Activated naive CD4-positive, alpha-beta T cell treated with anti-CD3 and anti-CD28 coated beads, Interleukin-2, amount 50 U/mL, for 16 hours (primary cell): ENCODE measurements at regions not wholly inside any gene's neighbourhood (a gene's known extent, or its start where the extent isn't known, plus 50 kb on each side); places are given as distances from the start of the nearest gene placed in this dataset.
"Not testable (repeated sequence)": the region's sequence is repeated elsewhere in the genome, so short reads cannot be mapped to it uniquely, and the experiment has no call there.

Source experiments
- DNase-seq: peaks from one replicate; pipeline ENCODE4 v3.0.0-alpha.2; 2020

DNA sequence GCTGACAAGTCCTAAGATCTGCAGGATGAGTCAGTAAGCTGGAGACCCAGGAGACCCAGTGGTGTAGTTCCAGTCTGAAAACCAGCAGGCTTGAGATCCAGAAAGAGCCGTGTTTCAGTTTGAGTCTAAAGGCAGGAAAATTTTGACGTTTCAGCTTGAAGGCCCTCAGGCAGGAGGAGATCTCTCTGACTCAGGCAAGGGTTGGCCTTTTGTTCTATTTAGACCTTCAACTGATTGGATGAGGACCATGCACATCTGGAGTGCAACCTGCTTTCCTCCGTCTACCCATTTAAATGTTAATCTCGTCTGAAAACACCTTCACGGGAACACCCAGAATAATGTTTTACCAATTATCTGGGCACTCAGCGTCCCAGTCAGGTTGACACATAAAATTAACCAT is 69.5 kb downstream of the NPIPA7 start:
- DNase-seq, result not testable (repeated sequence)

DNA sequence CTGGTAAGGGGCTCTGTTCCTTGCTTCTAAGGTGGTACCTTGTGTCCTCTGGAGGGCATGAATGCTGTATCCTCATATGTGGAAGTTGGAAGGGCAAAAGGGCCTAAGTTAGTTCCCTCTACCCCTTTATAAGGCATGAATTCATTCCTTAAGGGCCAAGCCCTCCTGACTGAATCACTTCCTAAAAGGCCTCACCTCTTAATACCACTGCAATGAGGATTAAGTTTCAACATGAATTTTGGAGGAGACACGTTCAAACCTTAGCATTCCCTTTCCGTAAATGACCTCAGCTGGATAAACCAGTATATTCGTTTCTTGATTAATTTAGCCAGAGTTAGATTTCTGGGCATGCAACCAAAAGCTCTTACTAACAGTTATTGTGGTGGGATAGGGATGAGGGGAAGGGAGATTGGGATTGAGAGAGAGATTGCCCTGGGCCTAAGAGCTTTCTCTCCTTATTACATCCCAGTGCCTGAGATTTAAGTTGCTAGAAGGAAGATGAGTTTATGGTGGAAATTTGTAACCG is 70.8 kb downstream of the NPIPA7 start:
- not testable (repeated sequence) for DNase-seq

DNA sequence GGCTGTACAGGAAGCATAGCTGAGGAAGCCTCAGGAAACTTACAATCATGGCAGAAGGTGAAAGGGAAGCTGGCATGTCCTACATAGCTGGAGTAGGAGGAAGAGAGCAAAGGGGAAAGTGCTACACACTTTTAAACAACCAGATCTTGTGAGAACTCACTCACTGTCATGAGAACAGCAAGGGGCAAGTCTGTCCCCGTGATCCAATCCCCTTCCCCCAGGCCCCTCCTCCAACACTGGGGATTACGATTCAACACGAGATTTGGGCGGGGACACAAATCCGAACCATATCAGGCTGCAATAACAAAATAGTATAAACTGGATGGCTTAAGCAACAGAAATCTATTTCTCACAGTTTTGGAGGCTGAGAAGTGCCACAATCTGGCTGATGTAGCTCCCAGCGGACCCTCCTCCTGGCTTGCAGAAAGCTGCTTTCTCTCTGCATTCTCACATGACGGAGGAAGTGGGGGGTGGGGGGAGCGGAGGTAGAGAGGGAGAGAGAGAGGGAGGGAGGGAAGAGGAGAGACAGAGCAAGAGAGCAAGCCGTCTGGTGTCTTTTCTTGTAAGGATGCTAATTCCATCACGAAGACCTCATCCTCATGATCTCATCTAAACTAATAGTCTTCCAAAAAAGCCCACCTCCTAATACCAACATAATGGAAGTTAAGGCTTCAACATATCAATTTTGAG is 72.9 kb downstream of the NPIPA7 start:
- DNase-seq, result not testable (repeated sequence)

DNA sequence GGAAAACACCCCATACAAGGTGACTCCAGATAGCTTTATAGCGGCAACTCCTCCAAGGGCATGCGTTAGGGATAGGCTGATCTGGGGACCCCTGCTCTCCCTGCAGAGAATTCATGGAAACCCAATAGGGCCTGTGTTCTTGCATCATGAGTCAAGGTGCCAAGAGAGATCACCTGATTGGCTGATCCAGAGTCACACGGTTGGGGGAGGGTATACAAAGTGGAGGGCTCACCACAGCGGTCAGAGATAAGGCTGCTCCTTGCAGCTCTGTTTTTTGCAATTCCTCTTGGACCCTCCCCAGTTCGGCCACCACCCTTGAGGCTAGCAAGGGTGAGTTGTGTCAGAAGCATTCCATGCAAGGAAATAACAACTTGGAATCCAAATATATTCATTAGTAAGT is 79.6 kb downstream of the NPIPA7 start:
- DNase-seq, result not testable (repeated sequence)

DNA sequence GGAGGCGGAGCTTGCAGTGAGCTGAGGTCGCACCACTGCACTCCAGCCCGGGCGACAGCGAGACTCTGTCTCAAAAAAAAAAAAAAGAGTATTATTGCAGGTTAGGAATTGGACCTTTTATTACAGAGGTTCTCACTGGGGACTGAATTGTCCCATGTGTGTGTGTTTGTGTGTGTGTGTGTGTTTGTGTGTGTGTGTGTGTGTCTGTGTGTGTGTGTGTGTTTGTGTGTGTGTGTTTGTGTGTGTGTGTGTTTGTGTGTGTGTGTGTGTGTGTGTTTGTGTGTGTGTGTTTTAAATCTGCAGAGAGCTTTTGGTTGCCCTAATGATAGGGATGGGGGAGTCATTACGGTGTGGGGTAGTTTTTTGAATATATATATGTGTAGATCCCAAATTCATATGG is 84.9 kb downstream of the NPIPA7 start:
- not testable (repeated sequence) for DNase-seq

GRCh38 chr16:16488919-16489318 is 110.0 kb downstream of the NPIPA7 start:
- DNase-seq, result not testable (repeated sequence)

- not testable (repeated sequence) for DNase-seq
Observed at GRCh38 chr16:16489466-16489865, 110.5 kb downstream of the NPIPA7 start.

GRCh38 chr16:16494114-16494513 is 115.2 kb downstream of the NPIPA7 start:
- not testable (repeated sequence) for DNase-seq

DNA sequence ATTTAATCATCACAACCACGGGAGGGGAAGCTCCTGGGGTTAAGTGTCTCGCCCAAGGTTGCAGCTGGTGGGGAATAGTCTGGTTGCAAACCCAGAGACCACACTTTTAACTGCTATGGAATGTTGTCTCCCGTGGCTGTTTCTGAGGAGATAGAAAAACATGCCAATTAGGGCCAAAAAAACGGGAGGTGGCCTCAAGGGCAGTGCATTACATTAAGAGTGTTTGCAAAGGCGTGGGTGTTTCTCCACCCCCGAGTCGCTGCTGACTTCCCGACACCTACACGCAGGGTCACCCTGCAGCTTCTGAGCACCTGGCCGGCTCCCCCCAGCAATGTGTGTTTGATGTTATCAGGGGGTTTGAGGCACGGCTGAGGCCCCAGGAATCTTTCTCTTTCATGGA is 116.1 kb downstream of the NPIPA7 start:
- DNase-seq, result not testable (repeated sequence)

DNA sequence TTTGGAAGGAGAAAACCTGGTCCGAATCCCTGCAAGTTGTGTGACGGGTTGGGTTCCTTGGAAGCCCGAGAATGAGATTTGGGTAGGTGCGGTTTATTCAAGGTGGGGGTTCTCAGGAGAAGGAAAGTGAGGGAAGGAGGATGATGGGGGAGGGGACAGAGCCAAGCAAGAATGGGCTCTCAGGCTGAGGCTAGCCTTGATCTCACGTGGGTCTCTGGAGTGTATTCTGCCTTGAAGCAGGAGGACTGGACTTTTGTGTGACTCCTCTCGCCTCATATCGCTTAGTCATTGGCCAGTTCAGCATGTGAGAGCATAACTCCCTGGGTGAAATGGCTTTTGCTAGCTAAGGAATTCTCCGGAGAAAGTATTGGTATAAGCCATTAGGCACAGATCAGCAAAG is 120.9 kb downstream of the NPIPA7 start:
- not testable (repeated sequence) for DNase-seq

- not testable (repeated sequence) for DNase-seq
Observed at GRCh38 chr16:16507041-16507440, 128.1 kb downstream of the NPIPA7 start.

GRCh38 chr16:16508344-16508743 is 129.4 kb downstream of the NPIPA7 start:
- DNase-seq, result not testable (repeated sequence)

- DNase-seq, result not testable (repeated sequence)
Observed at GRCh38 chr16:16519395-16519794, 140.5 kb downstream of the NPIPA7 start.

GRCh38 chr16:16521239-16522002 is 142.5 kb downstream of the NPIPA7 start:
- not testable (repeated sequence) for DNase-seq

DNA sequence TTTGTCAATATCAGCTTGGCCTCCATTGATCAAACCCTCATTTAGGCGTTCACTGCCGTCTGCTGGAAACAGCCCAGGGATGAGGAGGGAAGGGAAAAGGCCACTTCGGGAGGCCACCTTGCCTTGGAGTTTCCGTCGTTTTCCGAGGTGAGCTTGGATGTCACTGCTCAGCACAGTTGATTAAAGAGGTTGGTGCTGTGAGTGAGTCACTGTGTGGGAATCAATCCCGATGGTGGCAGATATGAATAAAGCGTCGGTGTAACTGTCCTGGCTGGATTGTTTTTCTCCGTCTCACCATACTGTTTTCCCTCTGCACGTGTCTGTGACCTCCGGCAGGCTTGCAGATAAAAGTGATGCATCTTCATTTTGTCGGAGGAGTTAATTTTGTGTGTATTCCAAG is 148.1 kb downstream of the NPIPA7 start:
- DNase-seq, result not testable (repeated sequence)

DNA sequence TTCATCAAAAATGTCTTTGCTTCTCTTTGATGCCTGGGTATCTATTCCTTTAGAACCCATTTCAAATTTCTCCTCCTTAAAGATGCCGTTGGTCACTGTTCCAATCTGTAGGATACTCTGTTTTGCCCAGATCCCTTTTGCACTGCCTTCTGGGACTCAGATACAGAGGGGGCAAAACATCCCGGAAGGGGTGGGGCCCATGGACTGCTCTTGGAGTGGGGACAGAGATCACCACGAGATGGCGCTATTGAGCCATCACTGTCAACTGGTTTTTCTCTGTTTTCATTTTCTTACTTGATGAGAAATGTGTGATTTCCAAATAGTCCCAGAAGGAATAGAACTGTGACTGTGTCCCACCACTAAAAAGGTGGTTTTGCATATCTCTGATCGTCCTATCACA is 151.8 kb downstream of the NPIPA7 start:
- not testable (repeated sequence) for DNase-seq

- DNase-seq, result not testable (repeated sequence)
Observed at GRCh38 chr16:16535565-16535964, 156.6 kb downstream of the NPIPA7 start.

GRCh38 chr16:16536151-16536550 is 157.2 kb downstream of the NPIPA7 start:
- DNase-seq, result not testable (repeated sequence)

DNA sequence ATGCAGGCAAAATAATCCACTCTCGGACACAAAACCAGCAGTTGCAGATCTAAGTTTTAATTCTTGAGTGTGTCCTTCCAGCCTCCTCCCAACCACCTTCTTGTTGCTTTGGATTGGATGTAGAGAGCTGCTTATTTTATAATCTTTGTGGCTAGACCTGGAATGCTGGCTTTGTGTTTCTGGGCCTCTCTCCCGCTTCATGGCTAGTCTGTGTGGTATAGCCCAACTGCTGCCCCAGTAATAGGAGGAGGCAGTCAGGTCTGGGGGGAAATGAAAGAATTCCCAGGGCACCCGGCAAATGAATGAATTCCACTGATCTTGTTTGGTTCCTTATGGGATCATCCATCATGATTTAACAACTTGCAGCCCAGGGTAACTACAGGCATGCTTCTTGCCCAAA is 170.8 kb downstream of the NPIPA7 start:
- not testable (repeated sequence) for DNase-seq

DNA sequence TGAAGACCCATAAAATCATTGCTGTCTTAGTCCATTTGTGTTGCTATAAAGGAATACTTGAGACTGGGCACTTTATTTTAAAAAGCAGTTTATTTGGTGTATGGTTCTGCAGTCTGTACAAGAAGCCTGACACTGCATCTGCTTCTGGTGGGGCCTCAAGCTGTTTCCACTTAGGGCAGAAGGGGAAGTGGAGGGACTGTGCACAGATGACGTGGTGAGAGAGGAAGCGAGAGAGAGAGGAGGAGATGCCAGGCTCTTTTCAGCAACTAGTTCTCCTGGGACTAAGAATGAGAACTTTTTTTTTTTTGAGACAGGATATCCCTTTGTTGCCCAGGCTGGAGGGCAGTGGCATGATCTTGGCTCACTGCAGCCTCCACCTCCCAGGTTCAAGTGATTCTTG is 171.9 kb downstream of the NPIPA7 start:
- DNase-seq, result not testable (repeated sequence)

DNA sequence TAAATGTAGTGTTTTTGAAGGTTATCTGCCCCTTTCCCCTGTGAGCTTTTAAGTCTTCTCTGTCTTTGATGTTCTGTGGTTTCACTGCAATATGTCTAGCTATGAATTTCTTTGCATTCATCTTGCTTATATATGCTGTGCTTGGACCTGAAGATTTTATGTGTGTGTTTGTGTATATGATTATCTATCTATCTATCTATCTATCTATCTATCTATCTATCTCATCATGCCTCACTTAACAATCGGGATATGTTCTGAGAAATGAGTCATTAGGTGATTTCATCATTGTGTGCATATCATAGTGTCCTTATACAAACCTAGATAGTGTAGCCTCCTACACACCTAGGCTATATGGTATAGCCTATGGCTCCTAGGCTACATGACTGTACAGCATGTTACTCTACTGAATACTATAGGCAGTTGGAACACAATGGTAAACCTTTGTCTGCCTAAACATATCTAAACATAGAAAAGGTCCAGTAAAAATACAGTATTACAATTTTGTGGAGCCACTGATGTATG is 173.9 kb downstream of the NPIPA7 start:
- not testable (repeated sequence) for DNase-seq

DNA sequence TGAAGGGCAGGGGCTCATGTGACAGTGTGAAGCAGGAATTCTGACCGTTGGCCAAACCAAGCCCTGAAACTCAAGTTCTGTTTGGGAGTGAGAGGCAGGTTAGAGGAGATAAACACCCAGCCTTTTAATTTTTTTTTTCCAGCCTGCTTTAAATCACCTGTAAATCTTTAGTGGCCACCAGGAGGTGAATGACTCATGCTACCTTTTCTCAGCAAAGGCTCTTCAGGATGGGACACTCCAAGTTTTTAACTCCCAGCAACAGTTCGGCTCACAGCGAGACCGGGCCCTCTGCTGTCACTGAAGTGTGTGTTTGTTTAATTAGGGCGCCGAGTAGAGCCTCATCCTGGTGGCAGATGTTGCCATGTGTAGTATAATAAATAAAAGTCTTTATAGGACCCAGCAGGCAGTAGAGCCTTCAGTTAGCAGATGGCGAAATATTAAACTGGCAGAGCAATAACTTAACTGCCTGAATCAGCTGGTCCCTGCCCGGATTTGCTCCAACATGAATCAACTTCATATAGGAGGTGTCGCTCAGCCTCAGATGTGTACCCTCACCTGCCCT is 180.3 kb downstream of the NPIPA7 start:
- DNase-seq, result not testable (repeated sequence)

- DNase-seq, result not testable (repeated sequence)
Observed at GRCh38 chr16:16561532-16561931, 182.6 kb downstream of the NPIPA7 start.
